DOHH2 (cell line): ENCODE measurements at regions not wholly inside any gene's neighbourhood (a gene's known extent, or its start where the extent isn't known, plus 50 kb on each side); places are given as distances from the start of the nearest gene placed in this dataset.

Experiments used
- H3F3A ChIP-seq: fragments of 200-600 bp; sonication (generic), shearing (Covaris generic); 2 replicates; pipeline ENCODE4 v1.6.0; 2016; ENCODE audit warnings: antibody characterized with exemption, mild to moderate bottlenecking; ENCODE audit not compliant: control insufficient read depth, insufficient read depth
- H3K27ac ChIP-seq: fragments of 200-600 bp; sonication (generic); 2 replicates; pipeline ENCODE4 v1.5.1; 2014; ENCODE audit warnings: low read depth, mild to moderate bottlenecking, low read length, moderate library complexity
- H3K27me3 ChIP-seq: fragments of 200-600 bp; sonication (generic); 2 replicates; pipeline ENCODE4 v1.6.1; 2014; ENCODE audit warnings: mild to moderate bottlenecking, low read length, mixed read lengths; ENCODE audit not compliant: control insufficient read depth
- H3K36me3 ChIP-seq: fragments of 200-600 bp; sonication (generic); 2 replicates; pipeline ENCODE4 v1.6.1; 2014; ENCODE audit warnings: mild to moderate bottlenecking, low read length, moderate library complexity, mixed read lengths; ENCODE audit not compliant: control insufficient read depth
- H3K4me1 ChIP-seq: fragments of 200-600 bp; sonication (generic); 2 replicates; pipeline ENCODE4 v1.6.1; 2014; ENCODE audit warnings: mild to moderate bottlenecking, low read length, mixed read lengths; ENCODE audit not compliant: control insufficient read depth
- H3K4me2 ChIP-seq: fragments of 200-600 bp; sonication (generic); 2 replicates; pipeline ENCODE4 v1.6.0; 2014; ENCODE audit warnings: mild to moderate bottlenecking, low read length, moderate library complexity
- H3K4me3 ChIP-seq: fragments of 200-600 bp; sonication (generic); 2 replicates; pipeline ENCODE4 v1.5.1; 2014; ENCODE audit warnings: mild to moderate bottlenecking, low read length, mixed read lengths
- H3K79me2 ChIP-seq: fragments of 200-600 bp; sonication (generic); 2 replicates; pipeline ENCODE4 v1.6.1; 2014; ENCODE audit warnings: mild to moderate bottlenecking, low read length, mixed read lengths; ENCODE audit not compliant: control insufficient read depth
- H3K9me2 ChIP-seq: fragments of 200-600 bp; sonication (generic); replicated peaks from 2 replicates; pipeline ENCODE4 v1.6.1; 2014; ENCODE audit warnings: mild to moderate bottlenecking, low read length, mixed read lengths; ENCODE audit not compliant: control insufficient read depth
- H3K9me3 ChIP-seq: fragments of 200-600 bp; sonication (generic); 2 replicates; pipeline ENCODE4 v1.6.1; 2014; ENCODE audit warnings: antibody characterized with exemption, low read length, mixed read lengths; ENCODE audit not compliant: control insufficient read depth, insufficient read depth
- H4K20me1 ChIP-seq: fragments of 200-600 bp; sonication (generic); 2 replicates; pipeline ENCODE4 v1.6.0; 2014; ENCODE audit warnings: low read depth, mild to moderate bottlenecking, antibody characterized with exemption, low read length, moderate library complexity; ENCODE audit not compliant: control insufficient read depth, insufficient read depth
- CTCF ChIP-seq: fragments of 200-600 bp; sonication (generic); IDR thresholded peaks from one replicate; pipeline ENCODE4 v1.5.1; 2014; ENCODE audit warnings: antibody characterized with exemption, mild to moderate bottlenecking, low read depth, low read length; ENCODE audit not compliant: poor library complexity, severe bottlenecking
- EZH2phosphoT487 ChIP-seq: fragments of 200-600 bp; sonication (generic); IDR thresholded peaks from 2 replicates; pipeline ENCODE4 v1.6.1; 2017; ENCODE audit warnings: borderline replicate concordance, mild to moderate bottlenecking, antibody characterized with exemption, low read length, moderate library complexity, mixed read lengths

DNA sequence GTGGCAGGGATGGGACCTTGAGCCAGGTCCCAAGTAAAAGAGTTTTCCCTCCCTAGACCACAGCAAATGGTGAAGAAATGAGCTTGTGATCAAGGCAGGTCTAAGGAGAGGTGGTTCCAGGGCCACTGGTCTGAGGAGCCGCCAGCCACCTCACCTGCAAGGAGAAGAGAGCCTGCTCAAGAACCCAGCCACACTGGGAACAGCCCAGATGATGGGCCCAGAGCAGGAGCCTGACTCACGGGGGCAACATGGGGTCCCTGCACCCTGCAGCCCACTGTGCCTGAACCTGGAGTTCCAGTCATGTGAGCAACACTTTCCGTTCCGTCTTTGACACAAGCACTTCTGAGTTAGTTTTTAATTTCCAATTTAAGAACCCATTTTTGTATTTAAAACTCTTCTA is 204.5 kb upstream of the CDH4 start:
- Histone ChIP-seq H3K4me1 (no peaks in the 10 kb centered on the region), H3K36me3 (no peaks in the 10 kb centered on the region), H3K79me2 (no peaks in the 10 kb centered on the region), H4K20me1 (no peaks in the 10 kb centered on the region), H3F3A (no peaks in the 10 kb centered on the region), H3K4me3 (no peak overlapping the region), H3K4me2 (no peak overlapping the region), H3K27ac (no peak overlapping the region), H3K9me2 (no peaks in the 10 kb centered on the region), H3K27me3 (no peaks in the 10 kb centered on the region), H3K9me3 (peaks cover 4% of the 10 kb centered on the region)
- TF ChIP-seq CTCF = no peak
- TF ChIP-seq EZH2phosphoT487 = no peak

GRCh38 chr20:61048302-61048701 is 203.8 kb upstream of the CDH4 start:
- Histone ChIP-seq H3K4me2 (no peak overlapping the region), H3K36me3 (no peaks in the 10 kb centered on the region), H3K27me3 (no peaks in the 10 kb centered on the region)

DNA sequence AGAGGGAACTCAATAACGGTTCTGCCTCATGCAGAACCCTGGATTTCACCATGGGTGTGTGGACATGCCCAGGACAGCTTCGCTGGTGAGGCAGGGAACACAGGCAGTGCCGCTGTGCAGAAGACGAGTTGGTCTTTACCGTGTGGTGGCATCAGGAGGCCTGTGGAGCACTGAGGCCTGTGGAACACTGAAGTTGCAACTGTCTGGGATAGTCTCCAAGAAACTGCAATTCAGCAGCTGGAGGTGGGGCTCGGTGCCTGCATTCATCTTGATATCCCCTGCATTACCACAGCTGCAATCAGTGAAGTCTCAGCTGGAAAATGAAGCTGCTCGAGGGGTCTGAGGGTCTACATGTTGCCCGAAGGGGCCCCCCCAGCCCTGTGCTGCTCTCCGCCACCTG is 202.4 kb upstream of the CDH4 start:
- H4K20me1 ChIP-seq = no peaks in the 10 kb centered on the region
- peaks cover under 1% of the 10 kb centered on the region for H3K9me3 ChIP-seq
- no peaks in the 10 kb centered on the region for H3K4me1 ChIP-seq
- no peak overlapping the region for H3K4me3 ChIP-seq
- H3K4me2 ChIP-seq = no peak overlapping the region
- no peaks in the 10 kb centered on the region for H3K79me2 ChIP-seq
- no peaks in the 10 kb centered on the region for H3K27me3 ChIP-seq
- H3K9me2 ChIP-seq = no peaks in the 10 kb centered on the region
- no peaks in the 10 kb centered on the region for H3F3A ChIP-seq
- no peak overlapping the region for H3K27ac ChIP-seq
- no peak for TF ChIP-seq CTCF
- H3K36me3 ChIP-seq = no peaks in the 10 kb centered on the region

More at GRCh38 chr20:61048302-61048701, 203.8 kb upstream of the CDH4 start:
- Histone ChIP-seq H4K20me1 (no peaks in the 10 kb centered on the region), H3K9me3 (peaks cover 4% of the 10 kb centered on the region), H3K79me2 (no peaks in the 10 kb centered on the region), H3F3A (no peaks in the 10 kb centered on the region), H3K27ac (no peak overlapping the region), H3K4me1 (no peaks in the 10 kb centered on the region), H3K9me2 (no peaks in the 10 kb centered on the region), H3K4me3 (no peak overlapping the region)
- no peak for TF ChIP-seq EZH2phosphoT487
- TF ChIP-seq CTCF = no peak

DNA sequence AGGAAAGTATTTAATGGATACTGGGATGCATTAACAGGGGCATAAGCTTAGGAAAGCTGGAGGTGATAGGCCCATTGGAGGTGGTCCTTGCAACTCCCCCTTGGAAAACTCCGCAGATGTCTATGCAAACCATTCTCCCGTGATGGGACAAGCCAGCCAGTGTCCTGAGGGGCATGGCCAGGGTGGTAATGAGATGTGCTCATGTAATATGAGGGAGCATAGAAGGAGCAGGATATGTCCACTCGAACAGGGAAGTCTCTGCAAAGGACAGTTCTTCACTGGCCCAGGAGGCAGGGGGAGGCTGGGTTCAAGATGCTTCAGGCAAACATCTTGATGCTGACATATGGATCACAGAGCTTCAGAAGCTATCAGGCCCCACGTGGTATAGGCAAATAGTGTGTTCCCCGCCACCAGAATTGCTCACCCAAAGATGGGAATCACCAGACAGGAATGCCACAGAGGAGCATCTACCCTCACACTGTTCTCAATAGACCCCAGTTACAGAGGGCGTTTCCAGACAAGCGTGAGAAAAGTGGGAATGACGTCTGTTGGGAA is 201.6 kb upstream of the CDH4 start:
- Histone ChIP-seq H3K79me2 (no peaks in the 10 kb centered on the region), H3K27me3 (no peaks in the 10 kb centered on the region), H3K4me1 (no peaks in the 10 kb centered on the region), H3K4me2 (no peak overlapping the region), H3K9me2 (no peaks in the 10 kb centered on the region), H3K4me3 (no peak overlapping the region), H3K9me3 (no peaks in the 10 kb centered on the region; the same call in 1 of the 2 replicates), H3F3A (no peaks in the 10 kb centered on the region), H3K27ac (no peak overlapping the region), H4K20me1 (no peaks in the 10 kb centered on the region), H3K36me3 (no peaks in the 10 kb centered on the region)
- TF ChIP-seq EZH2phosphoT487 (no peak), CTCF (no peak)
